ENCODE measurements at regions not wholly inside any gene's neighbourhood (a gene's known extent, or its start where the extent isn't known, plus 50 kb on each side); places are given as distances from the start of the nearest gene placed in this dataset.

GRCh38 chr2:126495189-126495588, 160.8 kb upstream of the GYPC start:
- TF ChIP-seq POLR2AphosphoS5 (IDR thresholded peaks at IDR 0.05; ENCODE audit: low read depth, low read length) (no peak), POLR2A (IDR thresholded peaks at IDR 0.05; ENCODE audit: low read depth, low read length) (no peak), TAF1 (IDR thresholded peaks at IDR 0.05; ENCODE audit: low read depth, low read length) (no peak), POU2F2 (IDR thresholded peaks at IDR 0.05; ENCODE audit: low read depth, low read length) (no peak)
